Inflammatory macrophage (primary cell): ENCODE measurements at regions not wholly inside any gene's neighbourhood (a gene's known extent, or its start where the extent isn't known, plus 50 kb on each side); places are given as distances from the start of the nearest gene placed in this dataset.

Source experiments
- DNase-seq, 2 donors: peaks; one replicate each; pipeline ENCODE4 v3.0.0-alpha.2; 2020 to 2022

GRCh38 chr18:27750923-27751322, 426.0 kb downstream of the CDH2 start:
- no peak for DNase-seq

- DNase-seq, result no peak
These were observed 426.9 kb downstream of the CDH2 start for GRCh38 chr18:27750014-27750413.

GRCh38 chr18:27749194-27749593, 427.7 kb downstream of the CDH2 start:
- no peak for DNase-seq

DNA sequence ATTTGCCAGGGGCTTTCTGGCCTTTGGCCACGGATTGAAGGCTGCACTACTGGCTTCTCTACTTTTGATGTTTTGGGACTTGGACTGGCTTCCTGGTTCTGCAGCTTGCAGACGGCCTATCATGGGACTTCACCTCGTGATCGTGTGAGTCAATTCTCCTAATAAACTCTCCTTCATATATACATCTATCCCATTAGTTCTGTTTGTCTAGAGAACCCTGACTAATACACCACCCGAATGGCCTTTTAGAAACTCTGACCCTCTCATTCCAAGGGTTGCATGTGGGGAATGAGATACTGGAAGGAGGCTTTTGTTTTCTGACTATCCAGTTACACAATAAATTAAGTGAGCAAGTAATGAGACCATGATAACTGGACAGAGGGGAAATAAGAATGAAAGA, 430.7 kb downstream of the CDH2 start:
- DNase-seq, result no peak

DNA sequence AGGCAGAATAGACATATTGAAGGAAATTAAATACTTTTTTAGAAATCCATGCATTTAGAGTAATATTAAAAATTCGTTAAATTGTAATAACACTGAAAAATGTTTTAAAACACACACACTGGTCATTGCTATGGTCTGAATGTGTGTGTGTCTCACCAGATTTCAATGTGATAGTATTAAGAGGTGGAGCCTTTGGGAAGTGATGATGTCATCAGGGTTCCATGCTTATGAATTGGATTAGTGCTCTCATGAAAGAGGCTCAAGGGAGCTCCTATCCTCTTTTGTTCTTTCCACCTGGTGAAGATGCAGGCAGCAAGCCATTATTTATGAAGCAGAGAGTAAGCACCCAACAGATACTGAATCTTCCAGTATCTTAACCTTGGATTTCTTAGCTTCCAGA, 441.8 kb downstream of the CDH2 start:
- no peak for DNase-seq

- DNase-seq, result no peak
These were observed 445.7 kb downstream of the CDH2 start for GRCh38 chr18:27731211-27731610.

GRCh38 chr18:27728659-27729058, 448.3 kb downstream of the CDH2 start:
- no peak for DNase-seq

- DNase-seq, result no peak
These were observed 452.6 kb downstream of the CDH2 start for GRCh38 chr18:27724362-27724761.

DNA sequence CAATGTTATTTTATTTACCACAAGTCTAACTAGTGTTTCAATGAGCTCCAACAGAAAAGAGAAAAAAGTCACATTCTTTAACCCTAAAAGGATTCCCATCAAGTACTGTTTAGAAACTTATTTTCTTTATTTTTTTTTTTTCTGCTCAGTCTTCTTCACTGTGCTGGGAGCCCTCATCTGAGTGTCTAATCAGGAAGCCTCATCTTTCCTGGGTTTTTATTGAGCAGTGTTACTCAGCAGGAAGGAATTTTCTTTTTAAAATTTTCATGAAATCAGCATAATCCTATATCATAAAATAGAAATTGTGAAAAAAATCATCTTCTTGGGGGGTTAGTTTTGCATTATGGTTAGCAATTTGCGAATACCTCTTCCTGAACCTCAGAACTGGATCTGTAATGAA, 453.8 kb downstream of the CDH2 start:
- no peak for DNase-seq

DNA sequence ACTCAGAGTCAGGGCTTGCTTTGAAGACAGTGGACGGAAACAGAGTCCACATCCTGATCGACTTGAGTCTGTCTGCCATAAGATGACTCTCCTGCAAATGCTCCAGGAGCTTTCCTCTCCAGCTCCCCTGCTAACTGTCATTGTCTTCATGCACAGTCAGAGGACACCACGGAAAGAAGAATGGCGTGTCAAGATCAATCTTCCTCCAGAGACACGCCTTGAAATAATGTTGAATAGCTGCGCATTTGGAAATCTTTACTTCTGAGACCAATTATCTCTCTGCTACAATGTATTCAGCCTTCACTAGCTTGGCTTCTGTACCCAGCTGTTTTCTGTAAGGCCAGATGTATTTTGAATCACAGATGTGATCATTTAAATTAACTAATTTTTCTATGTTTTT, 457.2 kb downstream of the CDH2 start:
- no peak for DNase-seq

- no peak for DNase-seq
These were observed 459.1 kb downstream of the CDH2 start for GRCh38 chr18:27717816-27718215.

DNA sequence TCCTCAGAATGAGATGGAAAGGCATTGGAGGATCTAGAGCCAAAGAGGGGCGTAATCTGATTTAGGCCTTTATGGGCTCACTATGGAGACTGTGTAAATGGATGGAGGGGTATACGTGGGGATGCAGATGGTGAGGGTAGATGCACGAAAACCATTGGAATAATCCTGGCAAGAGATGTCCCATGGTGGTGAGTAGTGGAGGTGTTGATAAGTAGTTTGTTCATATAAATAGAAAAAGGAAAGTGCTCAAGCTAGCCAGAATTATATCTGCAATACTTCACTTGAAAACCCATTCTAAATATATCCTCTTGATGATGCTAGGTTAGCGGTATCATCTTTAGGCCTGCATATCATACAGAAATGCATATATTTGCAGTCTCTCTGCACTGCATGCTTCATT, 459.7 kb downstream of the CDH2 start:
- no peak for DNase-seq

- no peak for DNase-seq
These were observed 461.2 kb downstream of the CDH2 start for GRCh38 chr18:27715751-27716150.

GRCh38 chr18:27713738-27714095, 463.2 kb downstream of the CDH2 start:
- DNase-seq, result no peak

DNA sequence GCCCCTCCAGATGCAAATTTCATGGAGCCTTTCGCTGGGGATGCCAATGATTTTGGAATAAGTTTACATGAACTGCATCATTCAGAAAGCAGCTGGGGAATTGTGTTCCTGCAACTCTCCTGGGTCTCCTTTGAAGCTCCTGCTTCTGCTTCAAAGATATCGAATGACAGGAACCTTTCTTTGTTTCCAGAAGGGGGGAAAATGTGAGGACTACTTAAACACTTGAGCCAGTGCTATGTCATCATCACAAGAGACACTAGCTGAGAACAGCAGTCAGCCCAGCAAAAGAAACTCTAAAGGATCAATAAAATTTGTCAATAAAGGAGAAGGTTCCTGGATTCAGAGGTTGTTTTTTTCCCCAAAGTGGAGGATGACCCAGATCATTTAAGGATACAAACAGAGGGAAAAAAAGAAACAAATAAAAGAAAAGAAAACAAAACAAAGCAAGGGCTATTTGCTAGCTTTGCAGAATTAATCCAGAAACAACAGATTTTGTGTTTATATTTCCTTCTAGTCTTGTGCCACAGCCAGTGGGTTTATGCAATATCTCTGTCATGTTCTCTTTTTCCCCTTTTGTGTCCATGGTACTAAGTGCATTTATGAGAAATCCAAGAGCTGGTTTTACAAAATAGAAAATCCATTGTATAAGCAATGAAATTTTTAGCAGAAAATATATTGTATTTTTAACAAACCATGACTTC, 463.7 kb downstream of the CDH2 start:
- DNase-seq, result no peak

DNA sequence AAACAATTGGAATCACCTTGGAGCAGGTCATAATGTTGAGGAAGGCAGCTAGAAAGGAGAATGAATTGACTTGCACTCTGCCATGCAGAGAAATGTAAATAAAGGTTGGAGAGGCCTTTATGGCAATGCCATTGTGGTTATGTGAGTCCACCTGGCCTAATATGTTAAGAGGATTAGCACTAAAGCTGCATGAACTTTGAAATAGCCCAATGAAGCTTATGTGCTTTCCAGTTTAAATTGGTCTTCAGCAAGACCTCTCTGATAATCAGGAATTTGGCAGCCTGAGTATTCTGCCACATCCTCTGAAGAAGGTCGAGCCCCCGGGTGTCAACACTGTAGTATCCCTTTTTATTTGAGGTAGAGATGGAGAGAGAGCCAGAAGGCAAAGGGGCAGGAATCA, 464.9 kb downstream of the CDH2 start:
- no peak for DNase-seq

DNA sequence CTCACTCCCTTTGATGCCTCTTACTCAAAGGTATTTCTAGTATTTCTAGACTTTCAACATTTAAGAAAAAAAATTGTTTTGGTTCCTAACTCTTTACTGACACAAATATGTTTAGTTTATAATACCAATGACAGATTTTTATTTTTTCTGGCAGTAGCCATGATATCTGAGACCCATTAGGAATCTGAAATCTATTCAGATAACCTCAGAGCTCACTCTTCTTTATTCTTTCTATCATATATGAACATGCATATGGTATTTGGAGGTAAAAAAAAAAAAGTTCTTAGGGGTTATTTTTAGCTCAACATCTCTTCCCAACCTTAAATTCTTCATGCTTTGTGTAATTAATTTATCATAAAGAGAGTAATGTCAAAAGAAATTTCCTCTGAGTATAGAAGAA, 465.5 kb downstream of the CDH2 start:
- no peak for DNase-seq

DNA sequence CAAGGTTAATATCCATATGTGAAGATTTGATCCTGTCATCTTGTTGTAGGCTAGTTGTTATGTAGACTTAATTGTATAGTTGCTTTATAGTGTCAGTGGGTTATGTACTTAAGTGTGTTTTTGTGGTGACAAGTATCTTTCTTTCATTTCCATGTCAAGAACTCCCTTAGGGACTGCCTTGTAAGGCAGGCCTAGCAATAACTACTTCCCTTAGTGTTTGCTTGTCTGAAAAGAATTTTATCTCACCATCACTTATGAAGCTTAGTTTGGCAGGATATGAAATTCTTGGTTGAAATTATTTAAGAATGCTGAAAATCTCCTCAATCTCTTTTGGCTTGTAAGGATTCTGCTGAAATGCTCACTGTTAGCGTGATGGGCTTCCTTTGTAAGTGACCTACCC, 467.6 kb downstream of the CDH2 start:
- no peak for DNase-seq

DNA sequence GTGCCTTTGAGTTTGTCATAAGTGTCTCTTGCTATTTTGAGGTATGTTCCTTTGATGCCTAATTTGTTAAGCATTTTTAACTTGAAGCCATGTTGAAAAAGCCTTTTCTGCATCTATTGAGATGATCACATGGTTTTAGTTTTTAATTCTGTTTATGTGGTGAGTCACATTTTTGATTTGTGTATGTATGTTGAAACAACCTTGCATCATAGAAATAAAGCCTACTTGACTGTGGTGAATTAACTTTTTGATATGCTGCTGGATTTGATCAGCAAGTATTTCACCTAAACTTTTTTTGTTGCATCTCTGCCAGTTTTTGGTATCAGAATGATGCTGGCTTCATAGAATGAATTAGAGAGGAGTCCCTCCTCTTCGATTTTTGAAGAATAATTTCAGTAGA, 469.7 kb downstream of the CDH2 start:
- DNase-seq, result no peak

GRCh38 chr18:27704736-27705361, 472.1 kb downstream of the CDH2 start:
- DNase-seq, result no peak

GRCh38 chr18:27699137-27699536, 477.8 kb downstream of the CDH2 start:
- no peak for DNase-seq

DNA sequence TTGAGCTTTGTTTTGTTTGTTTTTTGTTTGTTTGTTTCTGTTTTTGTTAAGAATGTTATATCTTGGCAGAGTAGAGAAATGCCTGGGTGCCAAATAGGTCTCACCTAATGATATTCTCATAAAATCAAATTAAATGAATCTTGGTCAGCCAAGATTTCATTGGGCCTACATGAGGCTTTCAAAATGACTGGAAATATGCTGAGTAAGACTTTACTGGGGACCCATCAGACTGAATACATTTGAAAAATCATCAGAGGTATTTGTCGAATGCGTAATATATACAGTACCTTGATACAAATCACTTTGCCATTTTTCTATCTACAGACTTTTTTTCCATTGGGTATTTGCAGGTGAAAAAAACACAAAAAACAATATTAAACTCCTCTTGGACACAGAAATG, 480.8 kb downstream of the CDH2 start:
- DNase-seq, result no peak

DNA sequence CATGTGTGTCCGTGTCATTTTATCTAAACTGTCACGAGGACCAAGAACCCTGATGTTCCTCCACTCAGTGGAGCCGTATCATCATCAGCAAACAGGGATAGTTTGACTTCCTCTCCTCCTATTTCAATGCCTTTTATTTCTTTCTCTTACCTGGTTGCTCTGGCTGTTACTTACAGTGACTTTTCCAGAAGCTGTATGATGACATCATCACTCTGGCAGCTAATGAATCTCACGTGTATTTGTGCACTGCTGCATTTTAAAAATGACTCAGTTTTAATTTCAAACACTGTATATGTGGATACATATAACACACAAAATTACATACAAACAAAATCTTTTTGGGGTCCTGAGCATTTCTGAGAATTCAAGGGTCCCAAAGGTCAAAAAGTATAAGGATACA, 481.4 kb downstream of the CDH2 start:
- no peak for DNase-seq

DNA sequence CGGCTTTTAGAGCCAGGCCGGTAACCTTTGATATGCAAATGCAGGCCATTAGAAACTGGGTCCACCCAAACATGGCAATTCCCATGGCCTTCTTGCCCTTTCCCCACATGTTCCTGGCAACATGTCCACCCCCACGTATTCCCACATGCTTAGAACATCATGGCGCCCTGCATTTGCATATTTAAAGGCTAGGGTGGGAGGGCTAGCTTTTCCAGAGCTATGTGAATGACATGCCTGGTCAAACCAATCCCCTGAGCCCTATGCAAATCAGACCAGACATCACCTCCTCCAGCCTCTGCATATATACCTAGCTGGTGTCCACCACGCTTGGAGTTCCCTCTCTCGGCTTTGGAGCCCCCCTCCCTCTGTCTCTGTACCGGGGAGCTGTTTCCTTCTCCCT, 481.9 kb downstream of the CDH2 start:
- DNase-seq, result no peak

DNA sequence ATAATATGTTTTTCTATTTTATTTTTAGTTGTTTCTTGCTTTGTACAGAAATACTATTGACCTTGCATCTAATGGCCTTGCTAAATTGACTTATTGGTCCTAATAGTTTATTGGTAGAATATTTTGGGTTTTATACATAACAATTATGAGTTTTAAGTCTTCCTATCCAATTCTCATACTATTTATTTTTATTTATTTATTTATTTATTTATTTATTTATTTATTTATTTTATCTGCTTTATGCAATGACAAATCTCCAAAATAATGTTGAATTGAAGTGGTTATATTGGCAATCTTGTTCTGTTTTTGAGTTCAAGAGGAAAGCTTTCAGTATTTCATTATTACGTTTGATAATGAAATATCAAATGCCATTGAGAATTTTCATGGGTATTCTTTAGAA, 488.3 kb downstream of the CDH2 start:
- DNase-seq, result no peak
